H1 (cell line): ENCODE measurements at regions not wholly inside any gene's neighbourhood (a gene's known extent, or its start where the extent isn't known, plus 50 kb on each side); places are given as distances from the start of the nearest gene placed in this dataset.

Experiments
- CTCF ChIA-PET: fragments of 300-600 bp; sonication (Branson Sonifier 250); formaldehyde crosslinking; loops from one replicate; lab custom pipeline; 2021; ENCODE audit not compliant: partially characterized antibody; lab: Charles Lee
- POLR2A ChIA-PET: fragments of 300-600 bp; sonication (Branson Sonifier 250); formaldehyde crosslinking; loops from one replicate; lab custom pipeline; 2021; ENCODE audit warnings: inconsistent platforms; ENCODE audit not compliant: partially characterized antibody; lab: Charles Lee
- DNase-seq, 2 experiments: peaks; one replicate each; pipeline versions ENCODE4 v3.0.0 to v3.0.0-alpha.2; 2010 to 2022; ENCODE audit warnings: low spot score in 2 of 2, low read depth in 1 of 2, mixed read lengths in 1 of 2
- FAIRE-seq: peaks from 2 replicates; lab custom pipeline; 2011; peaks lifted over from hg19 to GRCh38; lab: Jason Lieb, UNC
- H2AFZ ChIP-seq: 2 replicates; pipeline ENCODE4 v1.8.1; 2012; ENCODE audit warnings: low read length, inconsistent platforms
- H2AK5ac ChIP-seq: 2 replicates; pipeline ENCODE4 v1.6.1; 2013; ENCODE audit warnings: low read depth, low read length
- H2BK120ac ChIP-seq: replicated peaks from 2 replicates; pipeline ENCODE3; 2013; ENCODE audit warnings: low read depth, low read length, inconsistent platforms
- H2BK12ac ChIP-seq: 2 replicates; pipeline ENCODE4 v1.6.1; 2013; ENCODE audit warnings: low read depth, low read length
- H2BK15ac ChIP-seq: 2 replicates; pipeline ENCODE4 v1.6.1; 2013; ENCODE audit warnings: low read length
- H2BK20ac ChIP-seq: 2 replicates; pipeline ENCODE4 v1.6.1; 2013; ENCODE audit warnings: low read length
- H2BK5ac ChIP-seq: 2 replicates; pipeline ENCODE4 v1.6.1; 2013; ENCODE audit warnings: low read depth, low read length
- H3K14ac ChIP-seq: 2 replicates; pipeline ENCODE4 v1.6.1; 2013; ENCODE audit warnings: inconsistent platforms; ENCODE audit not compliant: insufficient read length
- H3K18ac ChIP-seq: 2 replicates; pipeline ENCODE4 v1.6.1; 2013; ENCODE audit warnings: low read length; ENCODE audit errors: extremely low read depth
- H3K23ac ChIP-seq: 2 replicates; pipeline ENCODE4 v1.6.1; 2013; ENCODE audit warnings: inconsistent platforms; ENCODE audit not compliant: insufficient read length
- H3K23me2 ChIP-seq: 2 replicates; pipeline ENCODE4 v1.6.1; 2013; ENCODE audit warnings: low read depth, low read length
- H3K27ac ChIP-seq: 2 replicates; pipeline ENCODE4 v1.6.1; 2011; ENCODE audit warnings: low read depth, low read length, inconsistent platforms
- H3K27me3 ChIP-seq, 4 experiments: replicated peaks in 1 of 4; 1 replicate in 1 of 4; 2 replicates in 3 of 4; pipeline versions ENCODE4 v1.6.1 to v1.8.1; 2011 to 2013; ENCODE audit warnings: low read length in 3 of 4, mild to moderate bottlenecking in 3 of 4, inconsistent platforms in 2 of 4, mixed read lengths in 2 of 4, moderate library complexity in 1 of 4; ENCODE audit not compliant: control insufficient read depth in 3 of 4, insufficient read depth in 3 of 4; ENCODE audit errors: extremely low read depth in 1 of 4
- H3K36me3 ChIP-seq, 4 experiments: 2 replicates each; pipeline versions ENCODE4 v1.6.1 to v1.8.1; 2011 to 2013; ENCODE audit warnings: mild to moderate bottlenecking in 4 of 4, low read length in 3 of 4, moderate library complexity in 2 of 4, control low read depth in 1 of 4, inconsistent platforms in 1 of 4; ENCODE audit not compliant: insufficient read depth in 4 of 4, control insufficient read depth in 2 of 4
- H3K4ac ChIP-seq: replicated peaks from 2 replicates; pipeline ENCODE3; 2013; ENCODE audit warnings: low read length, low read depth, mixed read lengths, inconsistent platforms; ENCODE audit not compliant: insufficient read length
- H3K4me1 ChIP-seq, 4 experiments: replicated peaks in 1 of 4; 1 replicate in 1 of 4; 2 replicates in 3 of 4; pipeline versions ENCODE4 v1.6.1 to v1.8.1; 2011 to 2013; ENCODE audit warnings: low read length in 3 of 4, inconsistent platforms in 2 of 4, mixed read lengths in 1 of 4; ENCODE audit not compliant: insufficient read depth in 4 of 4, control insufficient read depth in 3 of 4
- H3K4me2 ChIP-seq, 2 experiments: 2 replicates each; pipeline versions ENCODE4 v1.6.1 to v1.8.1; 2011 to 2013; ENCODE audit warnings: low read depth in 2 of 2, low read length in 2 of 2, control low read depth in 1 of 2, inconsistent platforms in 1 of 2, mild to moderate bottlenecking in 1 of 2; ENCODE audit not compliant: insufficient read depth in 1 of 2
- H3K4me3 ChIP-seq, 4 experiments: fragments of 200-600, 300-600 bp in 1 of 4; sonication (generic), shearing (Covaris generic), sonication (Bioruptor Twin) in 1 of 4; 2 replicates each; pipeline versions ENCODE4 v1.5.1 to v1.8.1; 2011 to 2016; ENCODE audit warnings: low read length in 4 of 4, low read depth in 3 of 4, control low read depth in 2 of 4, inconsistent platforms in 2 of 4, mild to moderate bottlenecking in 2 of 4, mixed read lengths in 1 of 4, moderate library complexity in 1 of 4; ENCODE audit not compliant: insufficient read depth in 2 of 4; ENCODE audit errors: extremely low read depth in 1 of 4
- H3K56ac ChIP-seq: replicated peaks from 2 replicates; pipeline ENCODE3; 2013; ENCODE audit warnings: low read depth, mild to moderate bottlenecking, mixed read lengths, low read length, inconsistent platforms; ENCODE audit not compliant: insufficient read length
- H3K79me1 ChIP-seq: 2 replicates; pipeline ENCODE4 v1.6.1; 2013; ENCODE audit warnings: low read depth, low read length, control low read depth
- H3K79me2 ChIP-seq, 2 experiments: 2 replicates each; pipeline versions ENCODE4 v1.6.1 to v1.8.1; 2012 to 2013; ENCODE audit warnings: low read length in 2 of 2, mild to moderate bottlenecking in 2 of 2, inconsistent platforms in 1 of 2; ENCODE audit not compliant: insufficient read depth in 2 of 2, control insufficient read depth in 1 of 2
- H3K9ac ChIP-seq, 4 experiments: replicated peaks in 1 of 4; 1 replicate in 1 of 4; 2 replicates in 3 of 4; pipeline versions ENCODE4 v1.6.1 to v1.8.1; 2011 to 2013; ENCODE audit warnings: low read depth in 3 of 4, low read length in 3 of 4, control low read depth in 2 of 4, mild to moderate bottlenecking in 2 of 4, moderate library complexity in 2 of 4, inconsistent platforms in 1 of 4; ENCODE audit errors: extremely low read depth in 1 of 4
- H3K9me3 ChIP-seq, 2 experiments: 2 replicates each; pipeline versions ENCODE4 v1.6.1 to v1.8.1; 2012 to 2013; ENCODE audit warnings: mild to moderate bottlenecking in 2 of 2, moderate library complexity in 2 of 2, control low read depth in 1 of 2, inconsistent platforms in 1 of 2, low read depth in 1 of 2, low read length in 1 of 2, mixed read lengths in 1 of 2; ENCODE audit not compliant: insufficient read depth in 2 of 2
- H4K20me1 ChIP-seq, 2 experiments: replicated peaks in 1 of 2; 2 replicates each; pipeline versions ENCODE3 to v1.8.1; 2011 to 2013; ENCODE audit warnings: inconsistent platforms in 2 of 2, low read length in 2 of 2, mild to moderate bottlenecking in 1 of 2; ENCODE audit not compliant: insufficient read depth in 2 of 2, control insufficient read depth in 1 of 2
- H4K5ac ChIP-seq: 2 replicates; pipeline ENCODE4 v1.6.1; 2013; ENCODE audit warnings: low read length, low read depth, mixed read lengths, inconsistent platforms; ENCODE audit not compliant: insufficient read length
- H4K8ac ChIP-seq: 2 replicates; pipeline ENCODE4 v1.8.0; 2013; ENCODE audit warnings: mild to moderate bottlenecking, moderate library complexity, low read length, inconsistent platforms; ENCODE audit not compliant: insufficient read depth; ENCODE audit errors: extremely low read depth
- H4K91ac ChIP-seq: replicated peaks from 2 replicates; pipeline ENCODE3; 2013; ENCODE audit warnings: low read length, mixed read lengths, inconsistent platforms; ENCODE audit not compliant: insufficient read length
- KDM4A ChIP-seq: IDR thresholded peaks from one replicate; pipeline ENCODE4 v1.7.1; 2012; ENCODE audit warnings: low read depth, mild to moderate bottlenecking, moderate library complexity, low read length, inconsistent platforms; ENCODE audit not compliant: severe bottlenecking
- SIRT6 ChIP-seq: IDR thresholded peaks from one replicate; pipeline ENCODE4 v1.7.1; 2012; ENCODE audit warnings: low read length, inconsistent platforms
- WGBS, 2 experiments: shearing (Covaris generic) in 1 of 2; methylation state at CpG; one replicate each; pipeline versions ENCODE4 v1.1.6 to v1.1.7; 2013 to 2015; ENCODE audit warnings: low lambda C conversion rate in 2 of 2, mixed read lengths in 2 of 2, inconsistent platforms in 1 of 2, low coverage in 1 of 2, missing lambda C conversion rate in 1 of 2; ENCODE audit not compliant: insufficient replicate concordance in 2 of 2, insufficient coverage in 1 of 2, insufficient read length in 1 of 2; ENCODE audit errors: extremely low coverage in 1 of 2, missing lambda C conversion rate in 1 of 2; 5-methylcytosine and 5-hydroxymethylcytosine counted together

GRCh38 chr15:67940324-67940719, 100.5 kb upstream of the RNU6-1 start:
- no peak overlapping the region for H2BK12ac ChIP-seq
- H3K36me3 ChIP-seq, result no peaks in the 10 kb centered on the region
- no peaks in the 10 kb centered on the region for H3K79me1 ChIP-seq
- no peak overlapping the region for H3K4me3 ChIP-seq
- peaks cover 0 to under 1% (median 0%) of the 10 kb centered on the region in 4 experiments; a peak in 1 of 7 replicates for H3K4me1 ChIP-seq
- no peak overlapping the region for H3K4me2 ChIP-seq
- H3K23ac ChIP-seq, result no peak overlapping the region
- H3K9me3 ChIP-seq, result no peaks in the 10 kb centered on the region
- no peak overlapping the region for H2BK5ac ChIP-seq
- H3K14ac ChIP-seq, result no peak overlapping the region
- DNase-seq, result no peak
- H3K79me2 ChIP-seq, result no peaks in the 10 kb centered on the region
- WGBS, 2 experiments, result 84% methylated on average over 1 of the region's 1 CpG; no CpG with 5 or more reads in 1 of the 2 experiments
- no peak overlapping the region for H3K4ac ChIP-seq
- ChIA-PET CTCF (interaction anchor here (0.7 to 1.3 kb wide), 3 partner anchors 65 to 215 kb away, joined by 3 to 4 read pairs (median 3); no protein-coding TSS in a partner anchor), POLR2A (no interaction called here)
- no peaks in the 10 kb centered on the region for H3K23me2 ChIP-seq
- FAIRE-seq, result no peak
- no peak overlapping the region for H2AK5ac ChIP-seq
- no peak overlapping the region for H3K27ac ChIP-seq
- no peak overlapping the region for H3K56ac ChIP-seq
- no peak overlapping the region for H3K18ac ChIP-seq
- H2BK120ac ChIP-seq, result no peak overlapping the region
- H2BK20ac ChIP-seq, result no peak overlapping the region
- no peak overlapping the region for H2BK15ac ChIP-seq
- H3K9ac ChIP-seq, result no peak overlapping the region
- no peak overlapping the region for H4K5ac ChIP-seq
- H2AFZ ChIP-seq, result no peak overlapping the region
- H4K20me1 ChIP-seq, result no peaks in the 10 kb centered on the region
- no peak overlapping the region for H4K8ac ChIP-seq
- H3K27me3 ChIP-seq, result no peaks in the 10 kb centered on the region
- no peak overlapping the region for H4K91ac ChIP-seq
- no peak for TF ChIP-seq KDM4A
- TF ChIP-seq SIRT6, result no peak
